GM21717 (cell line): ENCODE measurements at regions not wholly inside any gene's neighbourhood (a gene's known extent, or its start where the extent isn't known, plus 50 kb on each side); places are given as distances from the start of the nearest gene placed in this dataset.

Experiments
- ATAC-seq: cut with Tn5 transposase; IDR thresholded peaks from one replicate; pipeline ENCODE4 v1.9.1; 2021; ENCODE audit warnings: mild to moderate bottlenecking, moderate library complexity; ENCODE audit not compliant: unreplicated experiment

- ATAC-seq, result peak; percentile 39
These were observed 385.7 kb upstream of the MMS22L start for GRCh38 chr6:97668716-97669115.

- ATAC-seq, result peak; percentile 100
These were observed 386.4 kb upstream of the MMS22L start for GRCh38 chr6:97669191-97670031.

GRCh38 chr6:97674802-97675201 lies 391.8 kb upstream of the MMS22L start:
- no peak for ATAC-seq

GRCh38 chr6:97677626-97678025 lies 394.6 kb upstream of the MMS22L start:
- no peak for ATAC-seq

- ATAC-seq, result no peak
These were observed 404.9 kb upstream of the MMS22L start for GRCh38 chr6:97687916-97688315.

GRCh38 chr6:97689078-97689754 lies 406.2 kb upstream of the MMS22L start:
- ATAC-seq, result no peak

GRCh38 chr6:97697456-97697855 lies 414.4 kb upstream of the MMS22L start:
- ATAC-seq, result no peak

GRCh38 chr6:97701801-97702200 lies 418.8 kb upstream of the MMS22L start:
- no peak for ATAC-seq

GRCh38 chr6:97702248-97702647 lies 419.2 kb upstream of the MMS22L start:
- ATAC-seq, result no peak

- no peak for ATAC-seq
These were observed 420.6 kb upstream of the MMS22L start for GRCh38 chr6:97703661-97704060.

GRCh38 chr6:97705568-97705967 lies 422.6 kb upstream of the MMS22L start:
- no peak for ATAC-seq

- no peak for ATAC-seq
These were observed 429.7 kb upstream of the MMS22L start for GRCh38 chr6:97712751-97713150.

GRCh38 chr6:97714772-97715171 lies 431.8 kb upstream of the MMS22L start:
- ATAC-seq, result no peak

GRCh38 chr6:97717086-97717485 lies 434.1 kb upstream of the MMS22L start:
- no peak for ATAC-seq

GRCh38 chr6:97726378-97726777 lies 443.4 kb upstream of the MMS22L start:
- no peak for ATAC-seq

- ATAC-seq, result no peak
These were observed 449.0 kb upstream of the MMS22L start for GRCh38 chr6:97732045-97732444.

GRCh38 chr6:97757575-97757974 lies 474.6 kb upstream of the MMS22L start:
- ATAC-seq, result no peak

- ATAC-seq, result no peak
These were observed 482.4 kb upstream of the MMS22L start for GRCh38 chr6:97765461-97765860.

GRCh38 chr6:97771372-97771771 lies 488.4 kb upstream of the MMS22L start:
- ATAC-seq, result no peak

GRCh38 chr6:97775012-97775411 lies 492.0 kb upstream of the MMS22L start:
- ATAC-seq, result no peak

- ATAC-seq, result no peak
These were observed 495.4 kb upstream of the MMS22L start for GRCh38 chr6:97778290-97779038.
